ENCODE measurements at regions not wholly inside any gene's neighbourhood (a gene's known extent, or its start where the extent isn't known, plus 50 kb on each side); places are given as distances from the start of the nearest gene placed in this dataset.

- no peaks in the 10 kb centered on the region for H3K4me1 Mint-ChIP-seq
- H3K27me3 Mint-ChIP-seq (ENCODE audit: low read depth) = no peaks in the 10 kb centered on the region
- DNase-seq (ENCODE audit: low spot score in 2 of 2, unreplicated experiment in 2 of 2) = no peak
- H3K9me3 Mint-ChIP-seq = peaks cover 9% of the 10 kb centered on the region
- H3K36me3 Mint-ChIP-seq = no peaks in the 10 kb centered on the region
- no peak for TF ChIP-seq CTCF (IDR thresholded peaks at IDR 0.05; ENCODE audit: unreplicated experiment)
- H3K4me3 Mint-ChIP-seq = no peak overlapping the region
- H3K27ac Mint-ChIP-seq = no peak overlapping the region
These were observed 683.2 kb upstream of the BRINP3 start for GRCh38 chr1:191160837-191161236.

GRCh38 chr1:191162762-191163161 lies 685.1 kb upstream of the BRINP3 start:
- Mint-ChIP-seq H3K9me3 (peaks cover 9% of the 10 kb centered on the region), H3K4me3 (no peak overlapping the region), H3K27me3 (ENCODE audit: low read depth) (no peaks in the 10 kb centered on the region), H3K36me3 (no peaks in the 10 kb centered on the region), H3K27ac (no peak overlapping the region), H3K4me1 (no peaks in the 10 kb centered on the region)
- DNase-seq (ENCODE audit: low spot score in 2 of 2, unreplicated experiment in 2 of 2) = no peak
- no peak for TF ChIP-seq CTCF (IDR thresholded peaks at IDR 0.05; ENCODE audit: unreplicated experiment)

GRCh38 chr1:191163621-191164020 lies 686.0 kb upstream of the BRINP3 start:
- no peak for DNase-seq (ENCODE audit: low spot score in 2 of 2, unreplicated experiment in 2 of 2)
- Mint-ChIP-seq H3K36me3 (no peaks in the 10 kb centered on the region), H3K4me1 (no peaks in the 10 kb centered on the region), H3K9me3 (peaks cover 9% of the 10 kb centered on the region), H3K4me3 (no peak overlapping the region), H3K27me3 (ENCODE audit: low read depth) (no peaks in the 10 kb centered on the region), H3K27ac (no peak overlapping the region)
- no peak for TF ChIP-seq CTCF (IDR thresholded peaks at IDR 0.05; ENCODE audit: unreplicated experiment)

GRCh38 chr1:191174298-191174697 lies 696.6 kb upstream of the BRINP3 start:
- Mint-ChIP-seq H3K27me3 (ENCODE audit: low read depth) (peaks cover 3% of the 10 kb centered on the region), H3K36me3 (no peaks in the 10 kb centered on the region), H3K4me1 (no peaks in the 10 kb centered on the region), H3K9me3 (no peaks in the 10 kb centered on the region), H3K27ac (no peak overlapping the region), H3K4me3 (no peak overlapping the region)
- no peak for TF ChIP-seq CTCF (IDR thresholded peaks at IDR 0.05; ENCODE audit: unreplicated experiment)
- no peak for DNase-seq (ENCODE audit: low spot score in 2 of 2, unreplicated experiment in 2 of 2)

GRCh38 chr1:191176131-191176530 lies 698.5 kb upstream of the BRINP3 start:
- Mint-ChIP-seq H3K4me3 (no peak overlapping the region), H3K9me3 (no peaks in the 10 kb centered on the region), H3K36me3 (no peaks in the 10 kb centered on the region), H3K4me1 (no peaks in the 10 kb centered on the region), H3K27ac (no peak overlapping the region), H3K27me3 (ENCODE audit: low read depth) (peaks cover 3% of the 10 kb centered on the region)
- no peak for DNase-seq (ENCODE audit: low spot score in 2 of 2, unreplicated experiment in 2 of 2)
- TF ChIP-seq CTCF (IDR thresholded peaks at IDR 0.05; ENCODE audit: unreplicated experiment) = no peak
